ENCODE measurements at regions not wholly inside any gene's neighbourhood (a gene's known extent, or its start where the extent isn't known, plus 50 kb on each side); places are given as distances from the start of the nearest gene placed in this dataset.

DNA sequence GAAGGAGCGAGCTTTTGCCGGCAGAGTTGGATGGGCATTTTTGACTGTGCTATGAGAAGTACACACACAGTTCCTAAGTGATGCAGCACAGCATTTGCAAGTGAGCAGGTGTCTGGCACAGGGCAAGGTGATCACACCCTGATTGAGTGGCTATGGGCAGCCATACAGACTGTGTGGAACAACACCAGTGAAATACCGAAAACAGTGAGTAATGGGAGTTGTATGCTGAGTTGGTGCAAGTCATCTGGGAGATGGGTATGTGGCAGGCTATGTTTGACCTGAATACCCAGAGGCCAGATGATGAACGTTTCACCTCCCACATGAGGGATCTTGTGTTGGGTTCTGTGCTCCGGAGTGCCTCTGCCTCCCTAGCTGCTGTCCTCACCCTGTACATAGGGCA is 53.5 kb upstream of the TIPARP start:
- no peaks in the 10 kb centered on the region for H3K27me3 ChIP-seq (replicated peaks; ENCODE audit: control insufficient read depth, insufficient read depth, low read length)
- DNase-seq (ENCODE audit: extremely low read depth, insufficient read length), result no peak
- H3K4me3 ChIP-seq (replicated peaks; ENCODE audit: low read depth, low read length), result no peak overlapping the region
- H3K36me3 ChIP-seq (ENCODE audit: control insufficient read depth, insufficient read depth, low read length), result no peaks in the 10 kb centered on the region
- TF ChIP-seq, protein P1, sequence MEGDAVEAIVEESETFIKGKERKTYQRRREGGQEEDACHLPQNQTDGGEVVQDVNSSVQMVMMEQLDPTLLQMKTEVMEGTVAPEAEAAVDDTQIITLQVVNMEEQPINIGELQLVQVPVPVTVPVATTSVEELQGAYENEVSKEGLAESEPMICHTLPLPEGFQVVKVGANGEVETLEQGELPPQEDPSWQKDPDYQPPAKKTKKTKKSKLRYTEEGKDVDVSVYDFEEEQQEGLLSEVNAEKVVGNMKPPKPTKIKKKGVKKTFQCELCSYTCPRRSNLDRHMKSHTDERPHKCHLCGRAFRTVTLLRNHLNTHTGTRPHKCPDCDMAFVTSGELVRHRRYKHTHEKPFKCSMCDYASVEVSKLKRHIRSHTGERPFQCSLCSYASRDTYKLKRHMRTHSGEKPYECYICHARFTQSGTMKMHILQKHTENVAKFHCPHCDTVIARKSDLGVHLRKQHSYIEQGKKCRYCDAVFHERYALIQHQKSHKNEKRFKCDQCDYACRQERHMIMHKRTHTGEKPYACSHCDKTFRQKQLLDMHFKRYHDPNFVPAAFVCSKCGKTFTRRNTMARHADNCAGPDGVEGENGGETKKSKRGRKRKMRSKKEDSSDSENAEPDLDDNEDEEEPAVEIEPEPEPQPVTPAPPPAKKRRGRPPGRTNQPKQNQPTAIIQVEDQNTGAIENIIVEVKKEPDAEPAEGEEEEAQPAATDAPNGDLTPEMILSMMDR (IDR thresholded peaks at IDR 0.05; ENCODE audit: insufficient read depth, low read length, poor library complexity, severe bottlenecking), result no peak

DNA sequence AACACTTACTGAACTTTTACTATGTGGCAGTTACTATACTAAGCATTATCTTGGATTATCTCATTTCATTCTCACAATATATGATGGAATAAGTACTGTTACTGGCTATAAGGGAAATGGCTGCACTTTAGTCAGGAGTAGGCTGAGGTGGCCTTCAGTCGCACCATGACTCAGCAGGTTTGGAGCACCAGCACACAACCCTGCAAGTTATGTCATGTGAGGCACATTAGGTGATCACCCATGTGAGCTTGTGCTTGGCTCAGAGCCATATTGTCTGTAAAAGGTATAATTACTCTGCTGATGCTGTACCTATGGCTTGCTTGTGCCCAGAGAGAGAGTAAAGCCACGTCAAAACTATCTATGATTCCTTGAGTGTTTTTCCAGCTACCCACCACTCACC is 54.1 kb upstream of the TIPARP start:
- no peak overlapping the region for H3K4me3 ChIP-seq (replicated peaks; ENCODE audit: low read depth, low read length)
- no peaks in the 10 kb centered on the region for H3K27me3 ChIP-seq (replicated peaks; ENCODE audit: control insufficient read depth, insufficient read depth, low read length)
- no peaks in the 10 kb centered on the region for H3K36me3 ChIP-seq (ENCODE audit: control insufficient read depth, insufficient read depth, low read length)
- TF ChIP-seq, protein P1 (IDR thresholded peaks at IDR 0.05; ENCODE audit: insufficient read depth, low read length, poor library complexity, severe bottlenecking), result no peak
- DNase-seq (ENCODE audit: extremely low read depth, insufficient read length), result no peak

DNA sequence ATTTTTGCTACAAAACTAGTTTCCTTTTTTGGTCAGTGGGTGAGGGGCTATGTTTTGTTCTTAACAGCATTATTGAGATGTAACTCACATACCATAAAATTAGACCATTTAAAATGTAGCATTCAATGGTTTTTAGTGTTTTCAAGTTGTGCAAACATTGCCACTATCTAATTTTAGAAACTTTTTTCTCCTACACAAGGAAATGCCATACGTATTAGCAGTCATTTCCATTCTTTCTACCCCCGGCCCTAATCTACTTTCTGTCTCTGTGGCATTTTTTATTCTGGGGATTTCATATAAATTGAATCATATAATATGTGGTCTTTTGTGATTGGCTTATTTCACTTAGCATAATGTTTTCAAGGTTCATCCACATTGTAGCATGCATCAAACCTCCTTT is 55.0 kb upstream of the TIPARP start:
- TF ChIP-seq, protein P1 (IDR thresholded peaks at IDR 0.05; ENCODE audit: insufficient read depth, low read length, poor library complexity, severe bottlenecking), result no peak
- Histone ChIP-seq H3K36me3 (ENCODE audit: control insufficient read depth, insufficient read depth, low read length) (no peaks in the 10 kb centered on the region), H3K4me3 (replicated peaks; ENCODE audit: low read depth, low read length) (no peak overlapping the region), H3K27me3 (replicated peaks; ENCODE audit: control insufficient read depth, insufficient read depth, low read length) (no peaks in the 10 kb centered on the region)
- DNase-seq (ENCODE audit: extremely low read depth, insufficient read length), result no peak

DNA sequence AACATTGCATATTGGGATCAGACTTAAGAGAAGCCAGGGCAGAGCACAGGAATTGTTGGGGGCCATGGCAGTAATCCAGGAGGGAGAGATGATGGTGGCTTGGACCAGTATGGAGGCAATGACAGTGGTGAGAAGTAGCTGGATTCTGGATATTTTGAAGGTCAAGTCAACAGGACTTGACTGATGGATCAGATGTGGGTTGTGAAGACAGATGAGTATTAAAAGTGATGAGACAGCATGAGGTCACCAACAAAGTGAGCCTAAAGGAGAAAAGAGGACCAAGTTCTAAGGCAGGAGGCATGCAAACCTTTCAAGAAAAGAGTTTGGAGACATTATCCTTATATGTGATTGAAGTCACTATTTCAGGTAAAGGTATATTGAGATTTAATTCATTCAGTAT is 56.6 kb upstream of the TIPARP start:
- no peaks in the 10 kb centered on the region for H3K27me3 ChIP-seq (replicated peaks; ENCODE audit: control insufficient read depth, insufficient read depth, low read length)
- TF ChIP-seq, protein P1 (IDR thresholded peaks at IDR 0.05; ENCODE audit: insufficient read depth, low read length, poor library complexity, severe bottlenecking), result no peak
- DNase-seq (ENCODE audit: extremely low read depth, insufficient read length), result no peak
- H3K4me3 ChIP-seq (replicated peaks; ENCODE audit: low read depth, low read length), result no peak overlapping the region
- no peaks in the 10 kb centered on the region for H3K36me3 ChIP-seq (ENCODE audit: control insufficient read depth, insufficient read depth, low read length)

DNA sequence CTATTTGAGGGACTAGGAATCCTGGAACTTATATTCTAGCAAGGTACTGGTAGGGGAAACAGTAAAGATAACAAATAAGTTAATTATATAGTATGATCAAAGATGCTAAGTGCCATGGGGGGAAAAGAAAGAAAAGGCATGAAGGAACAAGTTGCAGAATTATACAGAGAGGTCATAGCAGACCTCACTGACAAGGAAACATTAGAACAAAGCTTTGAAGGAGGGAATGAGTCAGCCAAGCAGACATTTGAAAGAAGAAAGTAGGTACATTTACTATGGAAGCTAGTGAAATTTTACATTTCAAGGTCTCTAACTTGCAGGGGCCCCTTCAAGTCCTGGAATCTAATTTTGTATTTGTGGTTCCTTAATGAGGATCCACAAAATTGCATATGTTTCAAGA is 57.2 kb upstream of the TIPARP start:
- TF ChIP-seq, protein P1 (IDR thresholded peaks at IDR 0.05; ENCODE audit: insufficient read depth, low read length, poor library complexity, severe bottlenecking), result no peak
- Histone ChIP-seq H3K36me3 (ENCODE audit: control insufficient read depth, insufficient read depth, low read length) (no peaks in the 10 kb centered on the region), H3K27me3 (replicated peaks; ENCODE audit: control insufficient read depth, insufficient read depth, low read length) (no peaks in the 10 kb centered on the region), H3K4me3 (replicated peaks; ENCODE audit: low read depth, low read length) (no peak overlapping the region)
- DNase-seq (ENCODE audit: extremely low read depth, insufficient read length), result no peak

DNA sequence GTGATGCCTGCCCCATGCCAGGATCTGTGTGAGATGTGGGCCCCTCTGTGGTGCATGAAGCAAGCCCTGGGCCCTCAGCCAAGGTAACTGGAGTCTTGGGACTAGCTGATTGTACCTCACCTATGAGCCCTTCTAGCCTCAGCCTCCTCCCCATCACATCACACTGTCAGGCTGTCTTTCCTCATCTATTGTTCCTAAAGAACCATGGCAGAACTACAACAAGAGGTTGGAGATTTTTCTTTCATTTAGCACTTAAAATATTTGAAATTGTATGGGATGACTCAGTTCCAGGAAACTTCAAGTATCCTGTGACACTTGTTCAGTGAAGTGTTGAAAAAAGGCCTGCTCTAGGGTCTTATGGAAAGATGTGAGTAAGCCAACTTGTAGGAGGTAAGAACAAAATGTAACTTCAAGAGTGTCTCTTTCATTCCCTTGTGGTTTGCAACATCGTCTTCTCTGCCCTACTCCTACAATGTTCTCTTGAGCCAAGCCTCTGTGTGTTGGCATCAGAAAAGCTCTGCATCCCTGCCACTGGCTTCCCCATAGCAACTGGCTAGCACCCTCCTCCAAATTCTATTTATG is 58.7 kb upstream of the TIPARP start:
- TF ChIP-seq, protein P1 (IDR thresholded peaks at IDR 0.05; ENCODE audit: insufficient read depth, low read length, poor library complexity, severe bottlenecking), result no peak
- no peak for DNase-seq (ENCODE audit: extremely low read depth, insufficient read length)
- H3K36me3 ChIP-seq (ENCODE audit: control insufficient read depth, insufficient read depth, low read length), result no peaks in the 10 kb centered on the region
- no peak overlapping the region for H3K4me3 ChIP-seq (replicated peaks; ENCODE audit: low read depth, low read length)
- no peaks in the 10 kb centered on the region for H3K27me3 ChIP-seq (replicated peaks; ENCODE audit: control insufficient read depth, insufficient read depth, low read length)
